ENCODE measurements at regions not wholly inside any gene's neighbourhood (a gene's known extent, or its start where the extent isn't known, plus 50 kb on each side); places are given as distances from the start of the nearest gene placed in this dataset.
"Not testable (repeated sequence)": the region's sequence is repeated elsewhere in the genome, so short reads cannot be mapped to it uniquely, and the experiment has no call there.

DNA sequence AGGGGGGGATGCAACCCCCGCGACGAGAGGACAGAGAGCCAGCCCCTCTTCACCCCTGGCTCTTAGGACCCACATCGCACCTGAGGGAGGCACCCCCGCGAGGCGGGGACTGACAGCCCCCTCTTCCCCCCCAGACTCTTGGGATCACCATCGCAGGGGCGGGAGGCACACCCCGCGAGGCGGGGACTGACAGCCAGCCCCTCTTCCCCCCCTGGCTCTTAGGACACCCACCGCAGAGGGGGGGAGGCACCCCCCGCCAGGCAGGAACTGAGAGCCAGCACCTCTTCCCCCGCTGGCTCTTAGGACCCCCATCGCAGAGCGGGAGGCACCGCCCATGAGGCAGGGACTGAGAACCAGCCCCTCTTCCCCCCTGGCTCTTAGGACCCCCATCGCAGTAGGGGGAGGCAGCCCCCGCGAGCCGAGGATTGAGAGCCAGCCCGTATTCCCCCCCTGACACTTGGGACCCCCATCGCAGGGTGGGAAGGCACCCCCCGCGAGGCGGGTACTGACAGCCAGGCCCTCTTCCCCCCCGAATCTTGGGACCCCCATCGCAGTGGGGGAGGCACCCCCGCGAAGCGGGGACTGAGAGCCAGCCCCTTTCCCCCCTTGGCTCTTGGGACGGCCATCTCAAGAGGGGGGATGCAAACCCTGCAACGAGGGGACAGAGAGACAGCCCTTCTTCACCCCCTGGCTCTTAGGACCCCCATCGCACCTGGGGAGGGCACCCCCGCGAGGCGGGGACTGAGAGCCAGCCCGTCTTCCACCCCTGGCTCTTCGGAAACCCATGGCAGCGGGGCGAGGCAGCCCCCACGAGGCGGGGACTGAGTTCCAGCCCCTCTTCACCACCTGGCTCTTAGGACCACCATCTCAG, 2425.1 kb upstream of the PCDH20 start:
- DNase-seq (ENCODE audit: low read depth in 2 of 2): no peak

- DNase-seq (ENCODE audit: low read depth in 2 of 2): no peak
Measured at GRCh38 chr13:63838366-63839110, 2422.9 kb upstream of the PCDH20 start.

DNA sequence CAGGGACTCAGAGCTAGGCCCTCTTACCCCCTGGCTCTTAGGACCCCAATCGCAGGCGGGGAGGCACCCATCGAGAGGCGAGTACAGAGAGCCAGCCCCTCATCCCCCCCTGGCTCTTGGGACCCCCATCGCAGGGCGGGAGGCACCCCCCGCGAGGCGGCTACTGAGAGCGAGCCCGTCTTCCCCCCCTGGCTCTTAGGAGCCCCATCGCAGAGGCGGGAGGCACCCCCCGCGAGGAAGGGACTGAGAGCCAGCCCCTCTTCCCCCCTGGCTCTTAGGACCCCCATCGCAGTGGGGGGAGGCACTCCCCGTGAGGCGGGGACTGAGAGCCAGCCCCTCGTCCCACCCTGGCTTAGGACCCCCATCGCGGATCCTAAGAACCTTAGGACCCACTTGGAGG, 2422.1 kb upstream of the PCDH20 start:
- DNase-seq (ENCODE audit: low read depth in 2 of 2): not testable (repeated sequence)

DNA sequence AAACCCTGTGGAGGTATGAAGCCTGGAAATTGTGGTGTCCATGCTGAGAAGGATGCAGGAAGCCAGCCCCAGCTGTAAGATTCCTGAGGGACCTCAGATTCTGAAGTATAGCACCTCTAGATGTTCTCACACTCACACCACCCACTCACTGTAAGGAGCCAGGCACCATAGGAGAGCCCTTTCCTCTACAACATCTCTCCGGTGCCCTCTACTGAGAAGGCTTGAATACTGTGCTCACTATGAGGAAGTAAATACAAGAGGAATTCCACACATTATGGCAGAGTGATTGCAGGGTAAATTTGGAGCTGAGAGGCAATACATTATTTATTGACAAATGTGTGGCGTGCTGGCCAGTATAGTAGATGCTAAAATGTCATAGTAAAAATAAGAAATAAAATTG, 2414.0 kb upstream of the PCDH20 start:
- not testable (repeated sequence) for DNase-seq (ENCODE audit: low read depth in 2 of 2)

GRCh38 chr13:63821785-63822184, 2406.1 kb upstream of the PCDH20 start:
- DNase-seq (ENCODE audit: low read depth in 2 of 2): not testable (repeated sequence)

DNA sequence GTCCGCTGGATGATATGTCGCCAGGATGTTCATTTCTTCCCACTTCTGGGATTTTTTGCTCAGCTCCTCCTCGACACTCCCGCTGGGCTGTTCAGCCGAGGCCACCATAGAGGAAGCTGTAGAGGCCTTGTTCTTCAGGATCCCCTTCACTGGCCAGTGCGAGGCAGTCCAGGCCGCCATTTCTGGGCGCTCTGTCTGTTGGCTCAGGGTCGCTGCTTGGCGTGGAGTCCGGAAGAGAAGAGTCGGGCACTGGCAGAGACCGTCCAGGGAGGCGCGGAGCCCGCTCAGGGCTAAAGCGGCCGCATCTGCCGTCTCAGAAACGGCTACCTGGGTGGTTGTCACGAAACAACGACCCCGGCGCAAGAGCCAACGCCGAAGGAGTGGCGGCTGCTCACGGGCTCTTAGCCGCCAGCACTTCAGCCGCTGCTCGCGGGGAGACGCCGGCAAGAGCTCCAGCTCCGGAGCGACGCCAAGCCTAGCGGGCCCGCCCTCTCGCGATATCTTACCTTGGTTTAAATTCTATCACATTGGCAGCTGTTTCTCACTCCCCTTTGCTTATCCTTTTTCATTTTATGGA, 2395.9 kb upstream of the PCDH20 start:
- DNase-seq (ENCODE audit: low read depth in 2 of 2): not testable (repeated sequence)

DNA sequence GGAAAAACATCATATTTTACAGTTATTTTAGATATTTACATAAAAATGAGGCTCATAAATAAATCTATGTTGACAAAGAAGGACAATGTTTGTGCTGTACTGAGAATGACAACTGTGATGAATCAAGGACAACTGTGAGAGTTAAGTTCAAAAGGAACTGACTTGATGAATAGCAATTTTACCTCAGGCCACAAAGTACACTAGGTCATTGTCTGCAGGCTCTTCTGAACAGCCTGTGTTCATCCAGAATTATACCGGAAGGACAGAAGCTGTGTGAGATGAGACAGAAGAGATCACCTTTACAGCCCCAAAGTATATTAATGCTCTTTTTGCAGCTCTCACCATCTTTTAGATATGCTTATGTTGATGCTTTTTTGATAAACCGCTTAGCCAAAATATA, 2375.5 kb upstream of the PCDH20 start:
- DNase-seq (ENCODE audit: low read depth in 2 of 2): not testable (repeated sequence)

GRCh38 chr13:63774133-63774532, 2358.5 kb upstream of the PCDH20 start:
- DNase-seq (ENCODE audit: low read depth in 2 of 2): no peak

GRCh38 chr13:63773476-63773875, 2357.8 kb upstream of the PCDH20 start:
- DNase-seq (ENCODE audit: low read depth in 2 of 2): no peak

DNA sequence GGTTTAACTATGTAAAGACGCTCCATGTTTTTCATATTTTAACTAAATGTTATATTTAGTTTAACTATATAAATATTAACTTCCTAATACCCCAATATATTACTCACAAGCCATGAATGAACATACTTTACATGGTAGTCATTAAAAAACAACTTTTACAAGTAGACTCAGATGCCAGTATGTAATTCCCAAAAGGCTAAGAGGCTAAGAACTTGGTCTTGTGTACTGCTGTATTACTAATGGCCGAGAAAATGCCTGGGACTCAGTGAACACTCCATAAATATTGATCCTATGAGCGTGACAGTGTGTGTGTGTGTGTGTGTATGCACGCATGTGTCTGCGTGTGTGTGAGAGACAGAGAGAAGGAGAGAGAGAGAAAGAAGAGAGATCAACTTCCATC, 2342.0 kb upstream of the PCDH20 start:
- not testable (repeated sequence) for DNase-seq (ENCODE audit: low read depth in 2 of 2)

DNA sequence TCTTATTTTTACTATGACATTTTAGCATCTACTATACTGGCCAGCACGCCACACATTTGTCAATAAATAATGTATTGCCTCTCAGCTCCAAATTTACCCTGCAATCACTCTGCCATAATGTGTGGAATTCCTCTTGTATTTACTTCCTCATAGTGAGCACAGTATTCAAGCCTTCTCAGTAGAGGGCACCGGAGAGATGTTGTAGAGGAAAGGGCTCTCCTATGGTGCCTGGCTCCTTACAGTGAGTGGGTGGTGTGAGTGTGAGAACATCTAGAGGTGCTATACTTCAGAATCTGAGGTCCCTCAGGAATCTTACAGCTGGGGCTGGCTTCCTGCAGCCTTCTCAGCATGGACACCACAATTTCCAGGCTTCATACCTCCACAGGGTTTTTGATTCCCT, 2334.2 kb upstream of the PCDH20 start:
- DNase-seq (ENCODE audit: low read depth in 2 of 2): not testable (repeated sequence)

GRCh38 chr13:63741814-63742101, 2326.1 kb upstream of the PCDH20 start:
- not testable (repeated sequence) for DNase-seq (ENCODE audit: low read depth in 2 of 2)

- DNase-seq (ENCODE audit: low read depth in 2 of 2): no peak
Measured at GRCh38 chr13:63741029-63741813, 2325.6 kb upstream of the PCDH20 start.

GRCh38 chr13:63739112-63739735, 2323.6 kb upstream of the PCDH20 start:
- DNase-seq (ENCODE audit: low read depth in 2 of 2): not testable (repeated sequence)

GRCh38 chr13:63737418-63737817, 2321.8 kb upstream of the PCDH20 start:
- no peak for DNase-seq (ENCODE audit: low read depth in 2 of 2)

DNA sequence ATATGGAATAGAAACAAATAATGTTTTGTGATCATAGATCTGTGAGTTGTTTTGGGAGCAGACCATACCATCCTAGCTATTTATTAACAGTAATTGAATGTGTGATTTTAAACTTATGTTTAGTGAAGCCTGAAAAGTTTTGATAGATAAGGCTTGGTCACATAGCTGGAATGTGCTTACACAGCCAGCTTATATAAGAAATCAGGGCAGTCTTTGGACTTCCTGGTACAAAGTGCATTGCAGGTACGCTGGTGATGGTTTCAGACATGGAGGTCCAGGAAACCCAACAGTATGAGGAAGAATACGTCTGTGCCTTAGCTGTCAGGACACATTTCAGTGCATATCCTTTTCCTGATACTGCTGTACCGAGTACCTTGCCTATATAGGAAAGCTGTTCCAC, 2316.2 kb upstream of the PCDH20 start:
- DNase-seq (ENCODE audit: low read depth in 2 of 2): no peak

DNA sequence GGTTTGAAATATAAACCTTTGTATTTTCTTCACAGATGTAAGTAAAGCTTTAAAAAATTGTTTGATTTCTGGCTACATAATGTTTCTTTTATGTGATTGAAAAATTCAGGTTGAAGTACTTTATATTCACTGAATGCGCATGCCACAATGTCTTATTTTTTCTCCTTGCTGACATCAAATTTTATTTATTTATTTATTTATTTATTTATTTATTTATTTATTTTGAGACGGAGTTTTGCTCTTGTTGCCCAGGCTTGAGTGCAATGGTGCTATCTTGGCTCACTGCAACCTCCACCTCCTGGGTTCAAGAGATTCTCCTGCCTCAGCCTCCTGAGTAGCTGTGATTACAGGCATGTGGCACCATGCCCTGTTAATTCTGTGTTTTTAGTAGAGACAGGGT, 2296.5 kb upstream of the PCDH20 start:
- DNase-seq (ENCODE audit: low read depth in 2 of 2): not testable (repeated sequence)

DNA sequence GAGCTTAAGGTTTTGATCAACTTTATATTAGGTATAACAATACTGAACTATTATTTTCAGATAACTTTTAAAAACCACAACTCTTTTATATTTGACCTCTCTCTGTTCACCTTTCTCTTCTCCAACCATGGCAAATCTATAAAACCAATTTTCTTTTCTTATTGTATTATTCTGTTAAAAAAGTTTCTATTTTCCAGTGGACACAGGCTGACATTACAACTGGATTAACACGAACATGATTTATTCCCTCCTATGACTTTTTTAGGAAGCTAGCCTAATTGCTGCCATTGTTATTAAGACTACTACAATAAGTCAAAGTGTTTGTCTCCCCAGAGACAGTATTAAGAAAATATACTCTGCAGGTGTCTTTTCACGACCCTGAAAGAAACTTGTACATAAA, 2291.1 kb upstream of the PCDH20 start:
- DNase-seq (ENCODE audit: low read depth in 2 of 2): no peak

DNA sequence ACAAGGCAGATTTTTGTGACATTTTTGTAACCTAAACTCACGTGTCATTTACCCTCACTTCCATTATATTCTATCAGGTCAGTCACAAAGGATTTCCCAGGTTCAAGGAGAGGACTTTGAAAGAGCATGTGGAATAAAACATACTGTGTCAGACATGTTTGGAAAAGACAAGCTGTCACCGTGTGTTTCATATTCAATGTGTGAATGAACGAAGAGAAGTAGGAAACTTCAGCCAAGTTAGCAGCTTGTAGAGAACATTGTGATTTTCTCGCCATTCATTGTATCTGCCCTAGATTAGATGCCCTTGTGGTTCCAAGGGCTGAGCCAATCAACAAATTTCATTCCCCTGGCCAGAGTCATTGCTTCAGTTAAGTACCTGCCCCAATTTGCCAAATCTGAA, 2288.9 kb upstream of the PCDH20 start:
- DNase-seq (ENCODE audit: low read depth in 2 of 2): no peak

GRCh38 chr13:63700350-63700749, 2284.7 kb upstream of the PCDH20 start:
- DNase-seq (ENCODE audit: low read depth in 2 of 2): no peak

DNA sequence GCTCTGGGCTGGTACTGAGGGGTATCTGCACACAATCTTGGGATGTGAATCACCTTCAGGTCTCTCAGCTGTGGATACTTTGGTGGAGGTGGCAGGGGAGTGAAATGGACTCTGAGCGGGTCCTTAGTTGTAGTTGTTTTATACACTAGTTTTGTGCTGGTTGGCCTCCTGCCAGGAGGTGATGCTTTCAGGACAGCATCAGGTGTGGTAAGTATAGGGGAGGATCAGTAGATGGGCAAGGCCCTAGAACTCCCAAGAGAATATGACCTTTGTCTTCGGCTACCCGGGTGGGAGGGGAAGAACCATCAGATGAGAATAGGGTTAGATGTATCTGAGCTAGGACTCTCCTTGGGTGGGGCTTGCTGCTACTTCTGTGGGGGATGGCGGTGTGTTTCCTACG, 2284.3 kb upstream of the PCDH20 start:
- no peak for DNase-seq (ENCODE audit: low read depth in 2 of 2)

DNA sequence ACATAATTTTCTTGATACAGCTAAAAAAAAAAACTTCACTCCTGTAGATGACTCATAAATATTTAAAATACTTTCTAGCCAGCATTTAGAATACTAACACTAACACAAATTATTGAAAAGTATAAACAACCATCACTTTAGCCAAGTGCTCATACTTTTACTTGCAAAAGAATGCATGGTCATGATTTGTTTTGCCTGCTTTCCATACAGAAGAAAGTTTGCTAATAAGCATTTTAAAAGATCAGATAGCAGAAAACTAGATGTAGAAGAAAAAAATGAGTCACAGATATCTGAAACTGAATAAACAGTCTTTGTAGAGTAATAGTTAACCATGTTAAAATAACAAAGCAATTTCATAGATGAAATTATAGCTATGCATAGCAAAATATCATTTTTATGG, 2280.4 kb upstream of the PCDH20 start:
- DNase-seq (ENCODE audit: low read depth in 2 of 2): no peak
